Esophagus squamous epithelium (tissue), 4 donors: ENCODE measurements at regions not wholly inside any gene's neighbourhood (a gene's known extent, or its start where the extent isn't known, plus 50 kb on each side); places are given as distances from the start of the nearest gene placed in this dataset.

Source experiments
- POLR2A ChIP-seq, 4 donors: fragments of 450-650 bp; IDR thresholded peaks; one replicate each; pipeline ENCODE4 v1.6.1; 2017; ENCODE audit warnings: antibody characterized with exemption in 4 of 4, mild to moderate bottlenecking in 4 of 4, moderate library complexity in 3 of 4
- TF ChIP-seq, protein P1 (sequence below), 6 experiments: fragments of 450-650 bp in 4 of 6; fragments of 200-600 bp in 2 of 6; sonication (generic) in 2 of 6; IDR thresholded peaks; one replicate each; pipeline ENCODE4 v1.5.1; 2016 to 2019; ENCODE audit warnings: antibody characterized with exemption in 6 of 6, mild to moderate bottlenecking in 4 of 6, moderate library complexity in 4 of 6

GRCh38 chr12:92199819-92200576 is 54.4 kb upstream of the BTG1 start:
- TF ChIP-seq, protein P1, sequence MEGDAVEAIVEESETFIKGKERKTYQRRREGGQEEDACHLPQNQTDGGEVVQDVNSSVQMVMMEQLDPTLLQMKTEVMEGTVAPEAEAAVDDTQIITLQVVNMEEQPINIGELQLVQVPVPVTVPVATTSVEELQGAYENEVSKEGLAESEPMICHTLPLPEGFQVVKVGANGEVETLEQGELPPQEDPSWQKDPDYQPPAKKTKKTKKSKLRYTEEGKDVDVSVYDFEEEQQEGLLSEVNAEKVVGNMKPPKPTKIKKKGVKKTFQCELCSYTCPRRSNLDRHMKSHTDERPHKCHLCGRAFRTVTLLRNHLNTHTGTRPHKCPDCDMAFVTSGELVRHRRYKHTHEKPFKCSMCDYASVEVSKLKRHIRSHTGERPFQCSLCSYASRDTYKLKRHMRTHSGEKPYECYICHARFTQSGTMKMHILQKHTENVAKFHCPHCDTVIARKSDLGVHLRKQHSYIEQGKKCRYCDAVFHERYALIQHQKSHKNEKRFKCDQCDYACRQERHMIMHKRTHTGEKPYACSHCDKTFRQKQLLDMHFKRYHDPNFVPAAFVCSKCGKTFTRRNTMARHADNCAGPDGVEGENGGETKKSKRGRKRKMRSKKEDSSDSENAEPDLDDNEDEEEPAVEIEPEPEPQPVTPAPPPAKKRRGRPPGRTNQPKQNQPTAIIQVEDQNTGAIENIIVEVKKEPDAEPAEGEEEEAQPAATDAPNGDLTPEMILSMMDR (IDR thresholded peaks at IDR 0.05): no peak
- TF ChIP-seq POLR2A (IDR thresholded peaks at IDR 0.05): no peak
